ENCODE measurements at regions not wholly inside any gene's neighbourhood (a gene's known extent, or its start where the extent isn't known, plus 50 kb on each side); places are given as distances from the start of the nearest gene placed in this dataset.
"Not testable (repeated sequence)": the region's sequence is repeated elsewhere in the genome, so short reads cannot be mapped to it uniquely, and the experiment has no call there.

GRCh38 chr1:4461726-4462290, 192.6 kb upstream of the AJAP1 start:
- no peak for DNase-seq

DNA sequence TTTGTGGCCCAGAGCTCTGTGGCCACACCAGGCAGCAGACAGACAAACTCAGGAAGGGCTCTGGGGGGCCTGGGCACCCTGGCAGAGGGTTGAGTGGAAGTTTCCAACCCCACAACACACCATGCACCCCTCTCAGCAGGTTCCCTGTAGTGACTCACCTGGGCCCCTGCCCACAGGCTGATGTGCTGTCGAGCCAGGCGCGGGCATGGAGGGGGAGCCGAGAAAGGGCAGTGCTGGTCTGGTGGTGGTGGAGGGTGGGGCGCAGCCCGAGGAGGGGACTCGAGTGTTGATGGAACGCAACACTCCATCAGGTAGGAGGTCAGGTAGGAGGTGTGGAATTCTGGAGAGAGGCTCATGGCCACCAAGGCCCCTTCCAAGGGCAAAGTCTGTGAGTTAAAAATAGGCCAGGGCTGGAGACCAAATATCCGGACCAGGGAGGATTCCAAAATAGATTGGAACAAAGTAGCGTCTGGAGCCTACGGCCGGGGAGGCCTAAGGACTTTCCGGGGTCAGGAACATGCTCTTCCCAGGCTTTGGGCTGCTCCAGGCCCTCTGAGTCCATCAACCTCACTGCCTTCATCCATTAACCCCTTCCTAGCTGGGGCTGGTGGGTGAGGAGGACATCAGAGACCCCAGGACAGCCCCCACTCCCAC, 191.5 kb upstream of the AJAP1 start:
- DNase-seq = no peak

GRCh38 chr1:4463631-4464030, 190.8 kb upstream of the AJAP1 start:
- no peak for DNase-seq

- DNase-seq = no peak
Measured at GRCh38 chr1:4464478-4464877, 189.9 kb upstream of the AJAP1 start.

DNA sequence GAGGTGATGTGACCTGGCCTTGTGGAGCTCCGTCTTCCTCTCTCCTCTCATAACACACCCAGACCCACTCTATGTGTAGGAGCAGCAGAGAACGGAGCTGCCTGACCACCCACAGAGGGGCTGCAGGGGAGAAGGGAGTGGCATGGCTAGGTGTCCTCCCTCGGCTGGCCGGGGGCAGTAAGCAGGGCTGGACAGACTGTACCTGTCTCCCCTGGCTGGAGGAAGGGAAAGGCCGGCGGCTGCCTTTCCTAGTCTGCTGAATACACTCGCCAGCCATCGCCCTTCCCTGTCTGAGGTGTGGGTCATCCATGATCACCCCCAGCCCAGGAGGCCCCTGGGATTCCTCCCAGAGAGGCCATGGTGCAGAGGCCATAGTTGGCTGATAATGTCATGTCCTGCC, 187.2 kb upstream of the AJAP1 start:
- DNase-seq = no peak

- DNase-seq = no peak
Measured at GRCh38 chr1:4468386-4468785, 186.0 kb upstream of the AJAP1 start.

GRCh38 chr1:4468804-4469514, 185.4 kb upstream of the AJAP1 start:
- DNase-seq = no peak

- DNase-seq = no peak
Measured at GRCh38 chr1:4476394-4476793, 178.0 kb upstream of the AJAP1 start.

- DNase-seq = no peak
Measured at GRCh38 chr1:4481451-4481850, 173.0 kb upstream of the AJAP1 start.

- DNase-seq = no peak
Measured at GRCh38 chr1:4482526-4482925, 171.9 kb upstream of the AJAP1 start.

- no peak for DNase-seq
Measured at GRCh38 chr1:4483021-4483625, 171.3 kb upstream of the AJAP1 start.

GRCh38 chr1:4485398-4485797, 169.0 kb upstream of the AJAP1 start:
- DNase-seq = no peak

DNA sequence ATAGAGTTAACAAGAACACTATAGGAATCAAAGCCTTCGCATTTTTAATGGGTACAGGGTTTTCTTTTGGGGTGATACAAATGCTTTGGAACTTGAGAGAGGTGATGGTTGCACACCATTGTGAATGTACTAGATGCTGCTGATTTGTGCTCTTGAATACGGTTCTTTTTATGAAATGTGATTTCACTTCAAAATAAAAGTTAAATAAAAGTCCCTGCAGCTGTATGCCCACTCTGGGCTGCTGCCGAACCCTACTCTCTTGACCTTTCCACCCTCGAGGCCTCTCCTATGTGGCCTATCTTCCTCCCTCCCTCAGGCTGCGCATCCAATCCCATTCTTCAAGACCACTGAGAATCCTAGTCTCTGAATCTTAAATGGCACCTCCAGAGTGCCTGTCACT, 168.5 kb upstream of the AJAP1 start:
- no peak for DNase-seq

- DNase-seq = no peak
Measured at GRCh38 chr1:4486408-4487120, 167.8 kb upstream of the AJAP1 start.

- no peak for DNase-seq
Measured at GRCh38 chr1:4488018-4488417, 166.4 kb upstream of the AJAP1 start.

DNA sequence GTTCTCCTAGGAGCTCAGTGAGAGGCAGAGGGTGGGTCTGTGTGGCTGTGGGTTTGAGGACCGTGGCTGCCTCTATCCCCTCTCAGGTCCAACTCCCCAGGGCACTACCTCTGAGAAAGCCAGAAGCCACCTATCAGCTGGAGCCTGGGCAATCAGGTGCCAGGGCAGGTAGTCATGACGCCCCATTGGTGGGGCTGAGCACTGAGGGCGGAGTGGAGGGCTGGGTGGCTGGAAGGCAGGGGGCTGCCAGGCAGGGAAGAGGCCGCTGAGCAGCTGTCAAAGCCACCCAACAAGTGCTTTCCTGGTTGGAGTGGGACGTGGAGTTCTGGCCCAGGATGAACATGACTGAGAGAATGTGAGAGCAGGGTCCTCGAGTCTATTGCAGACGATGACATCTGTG, 164.9 kb upstream of the AJAP1 start:
- DNase-seq = no peak

- DNase-seq = not testable (repeated sequence)
Measured at GRCh38 chr1:4489992-4490391, 164.4 kb upstream of the AJAP1 start.

GRCh38 chr1:4494027-4494426, 160.4 kb upstream of the AJAP1 start:
- DNase-seq = no peak

DNA sequence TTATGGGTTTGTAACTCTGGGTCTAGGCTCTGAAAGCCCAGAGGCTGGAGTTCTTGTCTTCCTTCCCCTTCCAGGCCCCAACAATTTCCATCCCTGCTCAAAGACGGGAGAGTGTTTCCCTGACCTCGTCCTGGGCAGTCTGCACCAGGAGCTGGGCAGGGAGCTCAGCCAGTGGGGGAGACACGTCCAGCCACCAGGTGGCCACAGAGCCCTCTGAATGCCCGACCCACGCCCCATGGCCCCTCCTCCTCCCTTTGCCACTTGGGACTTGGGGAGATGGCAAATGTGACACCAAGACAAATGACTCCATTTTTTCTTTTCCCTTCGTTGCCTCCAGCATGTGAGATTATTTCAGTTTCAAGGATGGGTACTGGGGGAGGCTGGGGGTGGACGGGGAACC, 159.9 kb upstream of the AJAP1 start:
- no peak for DNase-seq

- no peak for DNase-seq
Measured at GRCh38 chr1:4495809-4496208, 158.6 kb upstream of the AJAP1 start.

- DNase-seq = no peak
Measured at GRCh38 chr1:4500441-4500840, 154.0 kb upstream of the AJAP1 start.

DNA sequence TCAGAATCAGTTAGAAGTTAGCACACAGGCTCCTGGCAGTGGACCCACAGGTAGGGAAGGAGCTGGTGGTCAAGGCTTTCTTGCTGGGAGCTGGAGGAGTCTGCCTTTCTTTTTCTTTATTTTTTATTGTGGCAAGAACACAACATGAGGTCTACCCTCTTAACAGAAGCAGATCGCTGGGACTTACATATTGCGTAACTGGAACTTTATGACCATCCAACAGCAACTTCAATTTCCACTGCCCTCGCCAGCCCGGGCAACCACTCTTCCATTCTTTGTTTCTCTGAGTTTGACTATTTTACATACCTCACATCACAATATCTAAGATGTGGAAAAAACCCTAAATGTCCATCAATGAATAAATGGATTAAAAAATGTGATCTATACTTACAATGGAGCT, 147.8 kb upstream of the AJAP1 start:
- DNase-seq = no peak

DNA sequence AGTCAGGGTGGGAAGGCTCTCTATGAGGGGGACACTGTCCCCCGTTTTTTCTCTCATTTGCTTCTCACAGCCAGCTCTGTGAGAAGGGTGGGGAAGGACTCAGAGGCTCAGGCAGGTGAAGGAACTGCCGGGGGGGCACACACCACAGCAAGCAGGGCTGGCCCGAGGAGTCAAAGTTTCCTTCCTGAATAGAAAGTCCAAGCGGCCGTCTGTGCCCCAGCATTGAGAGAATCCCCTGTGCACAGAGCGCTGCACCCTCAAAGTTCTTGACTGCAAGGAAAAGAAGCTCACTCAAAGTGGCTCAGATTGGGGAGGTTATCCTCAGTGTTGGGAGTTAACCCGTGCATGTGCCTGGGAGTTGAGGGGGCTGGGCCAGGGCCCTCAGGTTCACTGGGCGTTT, 145.2 kb upstream of the AJAP1 start:
- no peak for DNase-seq
